Heart right ventricle (tissue), 16 donors: ENCODE measurements at regions not wholly inside any gene's neighbourhood (a gene's known extent, or its start where the extent isn't known, plus 50 kb on each side); places are given as distances from the start of the nearest gene placed in this dataset.

Experiments
- ATAC-seq, 8 donors: fragments of 200-7000 bp; cut with Tn5 transposase; one replicate each; pipeline ENCODE4 v1.9.1; 2020; ENCODE audit warnings: mild to moderate bottlenecking in 8 of 8, moderate library complexity in 8 of 8, moderate number of reproducible peaks in 1 of 8
- DNase-seq, 2 donors: peaks; one replicate each; pipeline ENCODE4 v3.0.0-alpha.2; 2020
- H3K27ac ChIP-seq, 10 donors: fragments of 200-600 bp; sonication (generic) in 2 of 10; one replicate each; pipeline versions ENCODE4 v1.5.0 to v1.8.0; 2020 to 2022; ENCODE audit warnings: mild to moderate bottlenecking in 3 of 10
- H3K27me3 ChIP-seq, 7 donors: fragments of 200-600 bp; one replicate each; pipeline ENCODE4 v1.8.0; 2021 to 2022; ENCODE audit warnings: mild to moderate bottlenecking in 2 of 7
- H3K36me3 ChIP-seq, 9 donors: fragments of 200-600 bp; sonication (generic) in 1 of 9; one replicate each; pipeline versions ENCODE4 v1.5.0 to v1.8.0; 2020 to 2022; ENCODE audit warnings: mild to moderate bottlenecking in 2 of 9
- H3K4me1 ChIP-seq, 9 donors: fragments of 200-600 bp; sonication (generic) in 1 of 9; one replicate each; pipeline versions ENCODE4 v1.5.0 to v1.8.0; 2020 to 2022; ENCODE audit warnings: mild to moderate bottlenecking in 4 of 9
- H3K4me3 ChIP-seq, 10 donors: fragments of 200-600 bp; sonication (generic) in 2 of 10; one replicate each; pipeline versions ENCODE4 v1.5.0 to v1.8.0; 2020 to 2022; ENCODE audit warnings: mild to moderate bottlenecking in 7 of 10, moderate library complexity in 2 of 10
- H3K9me3 ChIP-seq, 11 donors: fragments of 200-600 bp in 10 of 11; sonication (generic) in 2 of 11; one replicate each; pipeline versions ENCODE4 v1.5.0 to v1.8.0; 2013 to 2022; ENCODE audit warnings: mild to moderate bottlenecking in 2 of 11, control low read depth in 1 of 11, moderate library complexity in 1 of 11
- WGBS, 2 donors: extraction: QIAGEN DNeasy Blood & Tissue Kit; methylation state at CpG; one replicate each; pipeline ENCODE4 v1.1.7; 2013; ENCODE audit warnings: inconsistent platforms in 1 of 2; 5-methylcytosine and 5-hydroxymethylcytosine counted together
- intact Hi-C, 10 donors: fragments of 100-400 bp; cut with DNase I; formaldehyde crosslinking; loops; one replicate each; pipeline versions ENCODE4 v1.11.1 to v1.14.2; 2022
- TF ChIP-seq, protein P1 (sequence below), 9 donors: fragments of 200-600 bp; sonication (generic) in 2 of 9; IDR thresholded peaks; one replicate each; pipeline versions ENCODE4 v1.5.0 to v1.8.0; 2021 to 2022; ENCODE audit warnings: antibody characterized with exemption in 9 of 9, mild to moderate bottlenecking in 5 of 9, moderate library complexity in 1 of 9
- donor health status: Arrhythmogenic right ventricular cardiomyopathy.
- donor health status: ischemic (EF 13 %, LVEDD 7.1; RV severe dilation, severe dysfunction).
- donor health status: healthy with polysubstance abuse.
- donor health status: DM: no; HTN: yes; CAD: no.
- donor health status: DM: no; HTN: no; CAD: no.
- donor health status: ischemic (EF 25% LVEDD 6.9; RV normal size, moderate dysfunction).
- donor health status: ischemic (EF 25% LVEDD 5.7; RV mildly dilated, moderate dysfunction).
- donor health status: healthy.
- donor health status: DM: yes; HTN: yes; CAD: no.
- donor health status: Ischemic cardiomyopathy.
- donor health status: ischemic (EF 35%, LVEDD 5.7; RV mildly dilated, moderate dysfunction).
- donor health status: nonischemic (EF 11% LVEDD 7.7; RV severe dilation, severe dysfunction).
- donor health status: DM: yes; HTN: yes; CAD: no.
- donor health status: PGD.
- donor health status: ischemic (EF 29% LVEDD 5.4; RV normal size, mild dysfunction).
- donor health status: nonischemic (EF 23%, LVEDD 6.1; RV moderate dilation, normal function).

DNA sequence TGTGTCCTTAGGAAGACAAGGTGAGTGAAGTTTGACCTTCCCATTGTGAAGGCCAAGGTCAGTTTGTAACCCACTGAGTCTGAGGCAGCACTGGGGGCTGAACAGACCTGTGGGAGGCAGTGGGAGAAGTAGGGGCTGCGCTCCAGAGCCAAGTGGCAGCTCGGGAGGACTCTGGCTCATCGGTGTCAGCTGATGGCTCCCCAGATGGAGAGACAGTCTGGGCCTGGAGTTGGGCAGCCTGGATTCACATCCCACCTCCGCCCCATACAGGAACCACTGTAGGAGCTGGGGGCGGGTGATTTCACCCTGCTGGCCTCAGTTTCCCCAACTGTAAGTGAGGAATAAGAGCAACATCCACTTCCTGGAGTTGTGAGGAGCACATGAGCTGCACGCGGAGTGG, 128.4 kb downstream of the FOXL1 start:
- TF ChIP-seq, protein P1, sequence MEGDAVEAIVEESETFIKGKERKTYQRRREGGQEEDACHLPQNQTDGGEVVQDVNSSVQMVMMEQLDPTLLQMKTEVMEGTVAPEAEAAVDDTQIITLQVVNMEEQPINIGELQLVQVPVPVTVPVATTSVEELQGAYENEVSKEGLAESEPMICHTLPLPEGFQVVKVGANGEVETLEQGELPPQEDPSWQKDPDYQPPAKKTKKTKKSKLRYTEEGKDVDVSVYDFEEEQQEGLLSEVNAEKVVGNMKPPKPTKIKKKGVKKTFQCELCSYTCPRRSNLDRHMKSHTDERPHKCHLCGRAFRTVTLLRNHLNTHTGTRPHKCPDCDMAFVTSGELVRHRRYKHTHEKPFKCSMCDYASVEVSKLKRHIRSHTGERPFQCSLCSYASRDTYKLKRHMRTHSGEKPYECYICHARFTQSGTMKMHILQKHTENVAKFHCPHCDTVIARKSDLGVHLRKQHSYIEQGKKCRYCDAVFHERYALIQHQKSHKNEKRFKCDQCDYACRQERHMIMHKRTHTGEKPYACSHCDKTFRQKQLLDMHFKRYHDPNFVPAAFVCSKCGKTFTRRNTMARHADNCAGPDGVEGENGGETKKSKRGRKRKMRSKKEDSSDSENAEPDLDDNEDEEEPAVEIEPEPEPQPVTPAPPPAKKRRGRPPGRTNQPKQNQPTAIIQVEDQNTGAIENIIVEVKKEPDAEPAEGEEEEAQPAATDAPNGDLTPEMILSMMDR (IDR thresholded peaks at IDR 0.05), result no peak
- no peaks in the 10 kb centered on the region for H3K36me3 ChIP-seq
- peaks cover 0 to 5% (median 0%) of the 10 kb centered on the region in 11 donors for H3K9me3 ChIP-seq
- no peaks in the 10 kb centered on the region for H3K4me1 ChIP-seq
- no peak overlapping the region for H3K4me3 ChIP-seq
- intact Hi-C loops, result no loop called here
- ATAC-seq (no peak), DNase-seq (no peak)
- 94 to 96% methylated on average over 7 of the region's 7 CpGs for WGBS, 2 donors
- H3K27ac ChIP-seq, result no peak overlapping the region
- H3K27me3 ChIP-seq, result peaks cover 0 to 24% (median under 1%) of the 10 kb centered on the region in 7 donors

DNA sequence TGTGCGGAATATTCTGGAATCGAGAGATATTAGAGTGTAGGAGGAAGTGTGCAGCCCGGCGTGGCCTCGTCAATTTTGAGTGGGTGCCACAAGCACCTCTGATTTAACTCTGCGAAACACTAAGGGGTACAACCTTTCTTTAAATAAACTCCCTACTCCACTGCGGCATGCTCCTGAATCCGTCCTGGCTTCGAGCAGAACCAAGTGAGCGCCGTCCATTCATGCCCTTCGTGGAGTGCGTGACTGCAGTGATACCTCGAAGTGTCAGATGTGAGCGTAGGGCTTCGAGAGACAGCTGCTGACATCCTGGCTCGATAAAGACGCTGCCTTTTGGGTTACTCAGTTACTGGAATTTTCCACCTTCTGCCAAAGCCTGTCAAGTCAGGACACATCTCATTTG, 128.8 kb downstream of the FOXL1 start:
- peaks cover 0 to 25% (median 5%) of the 10 kb centered on the region in 7 donors for H3K27me3 ChIP-seq
- intact Hi-C loops, result no loop called here
- WGBS, 2 donors, result 80 to 82% methylated on average over 18 of the region's 18 CpGs

DNA sequence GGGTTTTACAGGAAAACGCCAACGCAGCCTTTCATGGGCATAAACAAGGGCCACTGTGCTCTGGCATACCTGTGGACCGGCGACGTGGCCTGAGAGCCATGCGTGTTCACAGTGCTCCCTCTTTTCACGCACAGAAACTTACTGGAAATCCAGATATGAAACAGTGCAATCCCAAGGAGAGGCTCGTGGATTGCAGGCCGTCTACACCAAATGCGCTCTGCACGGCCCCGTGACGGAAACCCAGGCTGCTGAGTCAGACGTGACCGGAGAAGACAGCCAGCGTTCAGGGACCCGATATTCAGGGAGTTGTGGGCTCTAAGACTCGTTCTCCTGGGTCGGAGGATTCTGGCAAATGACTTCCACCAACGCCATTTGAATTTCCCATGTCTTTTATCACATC, 129.2 kb downstream of the FOXL1 start:
- Histone ChIP-seq H3K27ac (no peak overlapping the region), H3K27me3 (peaks cover 0 to 25% (median 6%) of the 10 kb centered on the region in 7 donors), H3K4me1 (no peaks in the 10 kb centered on the region), H3K9me3 (peaks cover 0 to 5% (median 0%) of the 10 kb centered on the region in 11 donors), H3K4me3 (no peak overlapping the region), H3K36me3 (no peaks in the 10 kb centered on the region)
- DNase-seq, result no peak
- 88% methylated on average over 20 of the region's 20 CpGs for WGBS, 2 donors
- intact Hi-C loops, result no loop called here
- TF ChIP-seq, protein P1 (IDR thresholded peaks at IDR 0.05), result no peak
- no peak for ATAC-seq

More for the DNA sequence above, 128.8 kb downstream of the FOXL1 start:
- TF ChIP-seq, protein P1 (IDR thresholded peaks at IDR 0.05), result no peak
- no peaks in the 10 kb centered on the region for H3K4me1 ChIP-seq
- no peak overlapping the region for H3K4me3 ChIP-seq
- H3K27ac ChIP-seq, result no peak overlapping the region
- H3K36me3 ChIP-seq, result no peaks in the 10 kb centered on the region
- H3K9me3 ChIP-seq, result peaks cover 0 to 5% (median 0%) of the 10 kb centered on the region in 11 donors
- ATAC-seq, result no peak
- DNase-seq, result no peak

DNA sequence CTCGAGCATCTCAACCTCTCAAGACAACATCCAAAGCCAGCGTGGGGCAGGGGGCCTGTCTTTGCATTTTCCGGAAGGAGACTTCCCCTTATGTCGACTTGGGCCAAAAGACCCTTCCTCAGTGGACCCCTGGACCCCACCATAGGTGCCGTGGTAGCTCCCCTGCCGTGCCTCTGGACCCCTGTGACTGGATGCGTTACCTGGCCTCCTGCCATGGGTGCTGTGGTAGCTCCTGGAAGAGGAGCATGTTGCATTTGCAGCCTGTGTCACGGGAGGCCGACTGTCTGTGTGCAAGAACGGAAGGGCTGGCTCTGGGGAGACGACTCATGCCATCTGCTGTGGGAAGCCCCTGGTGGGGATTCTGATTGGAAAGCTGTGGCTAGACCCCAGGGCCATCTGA, 130.1 kb downstream of the FOXL1 start:
- H3K27ac ChIP-seq, result no peak overlapping the region
- no peak for ATAC-seq
- H3K4me1 ChIP-seq, result no peaks in the 10 kb centered on the region
- 83 to 89% methylated on average over 11 of the region's 11 CpGs for WGBS, 2 donors
- H3K36me3 ChIP-seq, result no peaks in the 10 kb centered on the region
- intact Hi-C loops, result no loop called here
- H3K4me3 ChIP-seq, result no peak overlapping the region
- DNase-seq, result no peak
- peaks cover 0 to 5% (median 0%) of the 10 kb centered on the region in 11 donors for H3K9me3 ChIP-seq
- TF ChIP-seq, protein P1 (IDR thresholded peaks at IDR 0.05), result no peak
- H3K27me3 ChIP-seq, result peaks cover 0 to 25% (median 6%) of the 10 kb centered on the region in 7 donors
